H9 (cell line): ENCODE measurements at regions not wholly inside any gene's neighbourhood (a gene's known extent, or its start where the extent isn't known, plus 50 kb on each side); places are given as distances from the start of the nearest gene placed in this dataset.

ENCODE experiments used
- DNase-seq: peaks from one replicate; pipeline ENCODE4 v3.0.0-alpha.2; 2017
- H2AFZ ChIP-seq: one replicate; pipeline ENCODE4 v1.6.1; 2013; ENCODE audit warnings: mild to moderate bottlenecking, low read length, control low read depth, moderate library complexity
- H2AK5ac ChIP-seq: 2 replicates; pipeline ENCODE4 v1.6.1; 2013; ENCODE audit warnings: low read length, control low read depth, mixed read lengths; ENCODE audit not compliant: insufficient read length
- H2BK120ac ChIP-seq: one replicate; pipeline ENCODE4 v1.6.1; 2013; ENCODE audit warnings: low read depth, mild to moderate bottlenecking, low read length, control low read depth, inconsistent platforms; ENCODE audit not compliant: poor library complexity, severe bottlenecking
- H2BK12ac ChIP-seq: 2 replicates; pipeline ENCODE4 v1.6.1; 2013; ENCODE audit warnings: low read length, control low read depth, mixed read lengths, low read depth; ENCODE audit not compliant: insufficient read length
- H2BK15ac ChIP-seq: 2 replicates; pipeline ENCODE4 v1.6.1; 2013; ENCODE audit warnings: low read depth, low read length, control low read depth
- H2BK20ac ChIP-seq: one replicate; pipeline ENCODE4 v1.6.1; 2013; ENCODE audit warnings: low read depth, mild to moderate bottlenecking, low read length, control low read depth, inconsistent platforms; ENCODE audit not compliant: poor library complexity, severe bottlenecking
- H2BK5ac ChIP-seq: 2 replicates; pipeline ENCODE4 v1.6.1; 2013; ENCODE audit warnings: low read length, control low read depth, mixed read lengths; ENCODE audit not compliant: insufficient read length
- H3K14ac ChIP-seq: 2 replicates; pipeline ENCODE4 v1.6.1; 2013; ENCODE audit warnings: low read length, control low read depth; ENCODE audit not compliant: insufficient read depth
- H3K18ac ChIP-seq: 2 replicates; pipeline ENCODE4 v1.6.1; 2013; ENCODE audit warnings: low read depth, mild to moderate bottlenecking, mixed read lengths, low read length, control low read depth; ENCODE audit not compliant: insufficient read length
- H3K23ac ChIP-seq: 2 replicates; pipeline ENCODE4 v1.6.1; 2013; ENCODE audit warnings: low read length, control low read depth, mixed read lengths, low read depth; ENCODE audit not compliant: insufficient read length
- H3K23me2 ChIP-seq: 2 replicates; pipeline ENCODE4 v1.6.1; 2013; ENCODE audit warnings: low read depth, mild to moderate bottlenecking, mixed read lengths, low read length, control low read depth; ENCODE audit not compliant: insufficient read length, poor library complexity, severe bottlenecking
- H3K27ac ChIP-seq: 2 replicates; pipeline ENCODE4 v1.5.1; 2013; ENCODE audit warnings: low read length, control low read depth, mixed read lengths, low read depth; ENCODE audit not compliant: insufficient read length
- H3K27me3 ChIP-seq: 2 replicates; pipeline ENCODE4 v1.6.1; 2013; ENCODE audit warnings: low read length, control low read depth, inconsistent platforms; ENCODE audit not compliant: insufficient read depth
- H3K4ac ChIP-seq: 2 replicates; pipeline ENCODE4 v1.6.1; 2013; ENCODE audit warnings: low read depth, mild to moderate bottlenecking, control low read depth, inconsistent platforms, low read length, moderate library complexity
- H3K4me1 ChIP-seq: 2 replicates; pipeline ENCODE4 v1.6.1; 2013; ENCODE audit warnings: low read length, control low read depth, inconsistent platforms; ENCODE audit not compliant: insufficient read depth
- H3K4me2 ChIP-seq: 2 replicates; pipeline ENCODE4 v1.6.1; 2013; ENCODE audit warnings: low read length, control low read depth, mixed read lengths; ENCODE audit not compliant: insufficient read length, insufficient read depth
- H3K56ac ChIP-seq: 2 replicates; pipeline ENCODE4 v1.6.1; 2013; ENCODE audit warnings: low read depth, mild to moderate bottlenecking, mixed read lengths, low read length, control low read depth; ENCODE audit not compliant: insufficient read length
- H3K79me1 ChIP-seq: 2 replicates; pipeline ENCODE4 v1.6.1; 2013; ENCODE audit warnings: low read depth, mild to moderate bottlenecking, moderate library complexity, low read length, control low read depth, inconsistent platforms; ENCODE audit not compliant: insufficient read depth, poor library complexity, severe bottlenecking
- H3K79me2 ChIP-seq: 2 replicates; pipeline ENCODE4 v1.6.1; 2013; ENCODE audit warnings: low read length, control low read depth, inconsistent platforms; ENCODE audit not compliant: insufficient read depth
- H3K9ac ChIP-seq: 2 replicates; pipeline ENCODE4 v1.6.1; 2013; ENCODE audit warnings: low read length, control low read depth, mixed read lengths; ENCODE audit not compliant: insufficient read length; ENCODE audit errors: extremely low read depth
- H3K9me3 ChIP-seq: one replicate; pipeline ENCODE4 v1.6.1; 2013; ENCODE audit warnings: low read depth, low read length, inconsistent platforms; ENCODE audit not compliant: control insufficient read depth
- H3T11ph ChIP-seq: one replicate; pipeline ENCODE4 v1.6.1; 2013; ENCODE audit warnings: mild to moderate bottlenecking, low read length, control low read depth, inconsistent platforms
- H4K20me1 ChIP-seq: one replicate; pipeline ENCODE4 v1.6.1; 2013; ENCODE audit not compliant: control insufficient read depth, insufficient read length, insufficient read depth
- H4K5ac ChIP-seq: 2 replicates; pipeline ENCODE4 v1.6.1; 2013; ENCODE audit warnings: low read depth, mild to moderate bottlenecking, mixed read lengths, low read length, control low read depth; ENCODE audit not compliant: insufficient read length
- H4K8ac ChIP-seq: replicated peaks from 2 replicates; pipeline ENCODE4 v1.6.1; 2013; ENCODE audit warnings: low read length, control low read depth, mixed read lengths, low read depth; ENCODE audit not compliant: insufficient read length
- H4K91ac ChIP-seq: 2 replicates; pipeline ENCODE4 v1.6.1; 2013; ENCODE audit warnings: low read depth, mild to moderate bottlenecking, moderate library complexity, mixed read lengths, low read length, control low read depth; ENCODE audit not compliant: insufficient read length
- H3K27ac Mint-ChIP-seq, 3 experiments: 2 replicates in 2 of 3; 3 replicates in 1 of 3; pipeline ENCODE4 v1.8.0; 2020 to 2021; ENCODE audit warnings: mixed read lengths in 3 of 3, mild to moderate bottlenecking in 1 of 3, moderate library complexity in 1 of 3
- H3K27me3 Mint-ChIP-seq: 2 replicates; pipeline ENCODE4 v1.8.0; 2021; ENCODE audit warnings: low read depth, mild to moderate bottlenecking, moderate library complexity, mixed read lengths
- H3K36me3 Mint-ChIP-seq, 3 experiments: 2 replicates in 2 of 3; 3 replicates in 1 of 3; pipeline ENCODE4 v1.8.0; 2020 to 2021; ENCODE audit warnings: low read depth in 3 of 3, mixed read lengths in 3 of 3; ENCODE audit not compliant: insufficient read depth in 1 of 3
- H3K4me1 Mint-ChIP-seq, 2 experiments: 2 replicates each; pipeline ENCODE4 v1.8.0; 2020; ENCODE audit warnings: mixed read lengths in 2 of 2
- H3K4me3 Mint-ChIP-seq, 2 experiments: 2 replicates in 1 of 2; 3 replicates in 1 of 2; pipeline ENCODE4 v1.8.0; 2020 to 2021; ENCODE audit warnings: mild to moderate bottlenecking in 2 of 2, mixed read lengths in 2 of 2, moderate library complexity in 1 of 2
- H3K9me3 Mint-ChIP-seq, 2 experiments: 2 replicates in 1 of 2; 3 replicates in 1 of 2; pipeline ENCODE4 v1.8.0; 2020; ENCODE audit warnings: mild to moderate bottlenecking in 2 of 2, mixed read lengths in 2 of 2, moderate library complexity in 1 of 2
- WGBS: extraction: QIAGEN DNeasy Blood & Tissue Kit; methylation state at CpG from one replicate; pipeline ENCODE4 v1.1.7; 2013; ENCODE audit warnings: missing lambda C conversion rate, low lambda C conversion rate, mixed read lengths; ENCODE audit not compliant: insufficient read length; ENCODE audit errors: extremely low coverage; 5-methylcytosine and 5-hydroxymethylcytosine counted together
- TF ChIP-seq, protein P1 (sequence below): fragments of 200-600 bp; sonication (generic); conservative IDR thresholded peaks from 3 replicates; pipeline ENCODE4 v1.8.0; 2021; ENCODE audit warnings: antibody characterized with exemption, mild to moderate bottlenecking

DNA sequence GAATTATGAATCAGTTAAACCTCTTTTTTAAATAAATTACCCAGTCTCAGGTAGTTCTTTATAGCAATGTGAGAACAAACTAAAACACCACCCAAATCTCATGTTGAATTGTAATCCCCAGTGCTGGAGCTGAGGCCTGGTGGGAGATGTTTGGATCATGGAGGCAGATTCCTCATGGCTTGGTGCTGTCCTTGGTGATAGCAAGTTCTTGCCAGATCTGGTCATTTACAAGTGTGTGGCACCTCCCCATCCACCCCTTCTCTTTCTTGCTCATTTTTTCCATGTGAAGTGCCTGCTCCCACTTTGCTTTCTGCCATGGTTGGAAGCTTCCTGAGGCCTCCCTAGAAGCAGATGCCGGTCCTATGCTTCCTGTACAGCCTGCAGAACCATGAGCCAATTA lies 102.1 kb upstream of the ANO4 start:
- Mint-ChIP-seq H3K27me3 (no peaks in the 10 kb centered on the region), H3K4me3 (no peak overlapping the region), H3K4me1 (peaks cover 3 to 8% of the 10 kb centered on the region in 2 experiments; a peak in 1 of 4 replicates), H3K36me3 (peaks cover 0 to 7% (median 0%) of the 10 kb centered on the region in 3 experiments; a peak in 1 of 7 replicates), H3K9me3 (peaks cover 6 to 9% of the 10 kb centered on the region in 2 experiments; a peak in 4 of 5 replicates), H3K27ac (no peak overlapping the region)
- Histone ChIP-seq H2AFZ (no peak overlapping the region), H4K8ac (no peak overlapping the region), H2BK20ac (no peak overlapping the region), H2BK5ac (no peak overlapping the region), H4K91ac (no peak overlapping the region), H4K5ac (no peak overlapping the region), H3K4me2 (no peak overlapping the region), H3K23ac (no peak overlapping the region), H3K4ac (no peak overlapping the region), H2AK5ac (no peak overlapping the region), H3K27me3 (no peaks in the 10 kb centered on the region), H2BK12ac (no peak overlapping the region), H2BK15ac (no peak overlapping the region), H3K14ac (no peak overlapping the region), H3K27ac (no peak overlapping the region), H3K56ac (no peak overlapping the region), H3K79me1 (no peaks in the 10 kb centered on the region), H3K79me2 (no peaks in the 10 kb centered on the region), H3K4me1 (no peaks in the 10 kb centered on the region; the same call in 1 of the 2 replicates), H3K23me2 (no peaks in the 10 kb centered on the region), H3T11ph (no peak overlapping the region), H3K18ac (no peak overlapping the region), H3K9me3 (no peaks in the 10 kb centered on the region), H2BK120ac (no peak overlapping the region), H4K20me1 (no peaks in the 10 kb centered on the region), H3K9ac (no peak overlapping the region)
- no peak for DNase-seq
- TF ChIP-seq, protein P1, sequence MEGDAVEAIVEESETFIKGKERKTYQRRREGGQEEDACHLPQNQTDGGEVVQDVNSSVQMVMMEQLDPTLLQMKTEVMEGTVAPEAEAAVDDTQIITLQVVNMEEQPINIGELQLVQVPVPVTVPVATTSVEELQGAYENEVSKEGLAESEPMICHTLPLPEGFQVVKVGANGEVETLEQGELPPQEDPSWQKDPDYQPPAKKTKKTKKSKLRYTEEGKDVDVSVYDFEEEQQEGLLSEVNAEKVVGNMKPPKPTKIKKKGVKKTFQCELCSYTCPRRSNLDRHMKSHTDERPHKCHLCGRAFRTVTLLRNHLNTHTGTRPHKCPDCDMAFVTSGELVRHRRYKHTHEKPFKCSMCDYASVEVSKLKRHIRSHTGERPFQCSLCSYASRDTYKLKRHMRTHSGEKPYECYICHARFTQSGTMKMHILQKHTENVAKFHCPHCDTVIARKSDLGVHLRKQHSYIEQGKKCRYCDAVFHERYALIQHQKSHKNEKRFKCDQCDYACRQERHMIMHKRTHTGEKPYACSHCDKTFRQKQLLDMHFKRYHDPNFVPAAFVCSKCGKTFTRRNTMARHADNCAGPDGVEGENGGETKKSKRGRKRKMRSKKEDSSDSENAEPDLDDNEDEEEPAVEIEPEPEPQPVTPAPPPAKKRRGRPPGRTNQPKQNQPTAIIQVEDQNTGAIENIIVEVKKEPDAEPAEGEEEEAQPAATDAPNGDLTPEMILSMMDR, result no peak
- WGBS, result no CpG with 5 or more reads among the region's 1 CpG
